Head of caudate nucleus (tissue), 42 donors: ENCODE measurements at regions not wholly inside any gene's neighbourhood (a gene's known extent, or its start where the extent isn't known, plus 50 kb on each side); places are given as distances from the start of the nearest gene placed in this dataset.
A peak's percentile ranks its signal among the peaks of the same experiment; 100 is the strongest.

Experiments used
- DNase-seq, 42 donors: peaks; one replicate each; pipeline versions ENCODE4 v3.0.0 to v3.0.0-alpha.2; 2020 to 2021; ENCODE audit warnings: mixed read lengths in 7 of 42
- intact Hi-C: fragments of 100-400 bp; cut with DNase I; formaldehyde crosslinking; loops from one replicate; pipeline ENCODE4 v1.15.0; 2022

GRCh38 chr4:74665346-74665745, 129.0 kb downstream of the BTC start:
- DNase-seq: no peak
- intact Hi-C loops: no loop called here

DNA sequence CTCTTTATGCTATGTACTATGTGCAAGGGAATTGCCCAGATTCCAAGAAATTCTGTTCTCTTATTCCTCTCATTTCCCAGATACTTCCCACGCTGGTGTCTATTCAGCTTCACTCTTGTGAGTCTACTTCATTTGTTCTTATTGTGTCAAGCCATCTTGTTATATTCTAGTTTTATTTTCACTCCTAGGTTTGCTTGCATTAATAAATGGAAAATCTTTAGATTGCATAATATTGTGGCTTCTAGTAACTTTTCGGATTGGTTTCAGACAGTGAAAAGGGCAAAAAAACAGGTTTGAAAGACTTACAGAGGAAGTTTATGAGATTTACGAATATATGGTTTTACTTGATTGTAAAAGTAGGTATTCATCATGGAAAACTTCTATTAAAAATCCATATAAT, 128.4 kb downstream of the BTC start:
- DNase-seq: no peak
- intact Hi-C loops: no loop called here

- no peak for DNase-seq
- intact Hi-C loops: no loop called here
Measured at GRCh38 chr4:74667438-74667837, 126.9 kb downstream of the BTC start.

GRCh38 chr4:74667944-74668343, 126.4 kb downstream of the BTC start:
- no peak for DNase-seq
- intact Hi-C loops: no loop called here

DNA sequence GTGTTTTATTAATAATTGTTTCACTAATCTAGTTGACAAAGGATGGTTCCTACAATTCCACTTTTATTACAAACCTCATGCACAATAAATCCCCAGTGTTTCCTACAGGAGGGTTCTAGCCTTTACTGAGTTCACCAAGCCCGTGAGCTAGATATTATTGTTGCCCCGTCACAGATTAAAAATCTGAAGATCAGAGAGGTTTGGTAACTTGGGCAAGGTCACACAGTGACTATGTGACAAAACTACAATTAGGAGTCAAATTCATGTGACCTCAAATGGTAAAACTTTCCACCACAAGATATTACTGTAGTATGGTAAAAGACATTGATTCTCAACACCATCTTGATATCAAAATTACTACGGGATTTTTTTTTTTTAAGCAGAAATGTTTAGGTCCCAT, 124.6 kb downstream of the BTC start:
- intact Hi-C loops: no loop called here
- DNase-seq: no peak

DNA sequence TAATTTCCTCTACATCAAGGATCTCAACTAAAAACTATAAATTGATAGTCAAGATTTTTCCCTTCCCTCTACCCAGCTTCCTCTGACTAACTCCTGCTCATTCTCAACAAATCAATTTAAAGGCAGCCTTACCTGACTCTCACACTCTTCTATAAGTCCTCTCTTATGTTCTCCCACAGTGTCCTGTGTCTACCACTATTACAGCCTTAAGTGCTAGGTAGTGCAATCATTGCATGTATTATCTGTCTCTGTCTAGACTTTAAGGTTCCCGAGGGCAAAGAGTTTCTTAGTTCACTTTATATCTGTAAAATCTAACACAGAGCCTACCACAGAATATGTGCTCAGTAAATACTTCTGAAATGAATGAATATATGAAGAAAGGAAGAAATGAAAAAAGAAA, 123.7 kb downstream of the BTC start:
- no peak for DNase-seq
- intact Hi-C loops: no loop called here

- intact Hi-C loops: no loop called here
- peak in 35 of 42 donors; percentile 6 to 66 (median 29) for DNase-seq
Measured at GRCh38 chr4:74671080-74671698, 123.1 kb downstream of the BTC start.

- intact Hi-C loops: no loop called here
- DNase-seq: no peak
Measured at GRCh38 chr4:74674750-74675149, 119.6 kb downstream of the BTC start.

DNA sequence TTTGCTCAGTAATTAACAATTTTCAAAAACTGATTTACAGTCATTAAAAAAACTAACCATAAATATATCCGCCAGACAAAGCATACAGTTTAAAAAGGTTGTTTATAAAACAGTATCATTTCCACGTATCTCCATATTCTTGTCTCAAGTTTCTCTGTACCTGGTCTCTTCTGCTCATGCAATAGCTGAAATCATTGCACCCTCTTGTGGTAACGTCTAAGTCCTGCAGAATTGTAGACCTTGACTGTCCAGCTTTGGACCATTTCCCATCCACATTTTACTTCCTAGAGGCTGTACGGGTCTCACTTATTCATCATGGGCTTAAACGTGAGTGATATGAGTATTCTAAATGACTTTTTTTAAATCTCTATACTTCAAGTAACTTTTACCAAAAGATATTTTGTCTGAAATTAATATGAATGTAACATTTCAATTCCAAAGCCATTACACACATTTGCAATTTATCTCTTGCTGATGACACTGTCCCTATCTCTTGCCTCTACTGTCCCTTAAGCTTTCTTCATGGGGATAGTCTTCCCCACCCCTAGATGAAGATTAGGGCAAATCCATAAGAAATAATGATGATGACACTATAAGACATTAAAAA, 118.5 kb downstream of the BTC start:
- intact Hi-C loops: no loop called here
- DNase-seq: peak in 6 of 42 donors; percentile 4 to 37 (median 14)

DNA sequence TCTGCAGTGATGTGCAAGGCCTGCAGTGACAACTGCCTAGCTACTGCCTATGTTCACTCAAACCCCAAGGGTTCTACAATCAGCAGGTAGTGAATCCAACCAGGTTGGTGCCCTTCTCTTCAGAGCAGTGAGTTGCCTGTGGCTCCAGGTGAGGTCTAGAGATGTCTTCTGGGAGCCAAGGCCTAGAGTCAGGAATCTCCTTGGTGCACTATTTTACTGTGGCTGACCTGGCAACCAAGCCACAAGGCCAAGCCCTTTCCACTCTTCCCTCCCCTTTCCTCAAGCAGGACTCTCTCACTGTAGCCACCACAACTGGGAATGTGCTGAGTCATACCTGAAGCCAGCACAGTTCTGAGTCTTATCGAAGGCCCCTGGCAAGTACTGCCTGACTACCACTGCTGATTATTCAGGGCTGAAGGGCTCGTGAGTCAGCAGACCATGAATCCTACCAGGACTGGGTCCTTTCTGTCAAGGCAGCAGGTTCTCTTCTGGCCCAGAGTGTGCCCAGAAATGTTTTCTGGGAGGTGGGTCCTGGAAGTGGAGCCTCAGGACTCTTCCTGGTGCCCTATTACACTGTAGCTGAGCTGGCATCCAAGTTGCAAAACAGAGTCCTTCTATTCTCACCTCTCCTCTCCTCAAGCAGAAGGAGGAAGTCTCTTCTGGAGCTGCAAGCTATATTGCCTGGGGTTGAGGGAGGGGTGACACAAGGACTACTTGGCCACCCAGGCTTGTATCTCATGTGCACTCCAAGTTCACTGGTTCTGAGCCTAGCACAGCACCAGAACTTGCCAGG, 111.6 kb downstream of the BTC start:
- no peak for DNase-seq
- intact Hi-C loops: no loop called here

DNA sequence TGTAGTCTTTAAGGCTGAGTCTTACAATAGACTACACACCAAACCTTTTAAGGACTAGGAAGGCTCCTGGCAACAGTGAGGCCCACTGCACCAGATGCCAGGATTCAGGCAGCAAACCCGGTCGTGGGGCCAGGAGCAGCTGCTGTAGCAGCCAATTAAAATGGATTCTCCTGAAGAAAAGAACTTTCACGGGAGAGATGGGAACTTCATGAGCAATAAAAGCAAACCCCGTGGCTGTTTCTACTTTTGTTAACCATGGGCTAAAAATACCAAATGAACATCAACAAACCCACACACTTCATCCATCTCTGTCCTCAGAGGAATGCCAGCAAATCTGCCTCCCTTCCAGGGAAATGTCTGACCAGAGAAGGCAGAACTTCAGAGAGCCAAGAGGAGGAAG, 101.4 kb downstream of the BTC start:
- intact Hi-C loops: no loop called here
- DNase-seq: no peak
